B cell (primary cell): ENCODE measurements at regions not wholly inside any gene's neighbourhood (a gene's known extent, or its start where the extent isn't known, plus 50 kb on each side); places are given as distances from the start of the nearest gene placed in this dataset.

Experiments
- ATAC-seq: fragments of 200-7000 bp; cut with Tn5 transposase; one replicate; pipeline ENCODE4 v1.10.0; 2021; ENCODE audit warnings: low read depth, mild to moderate bottlenecking, moderate number of reproducible peaks, moderate library complexity
- CTCF ChIA-PET: fragments of 350-600 bp; sonication (Branson Sonifier 250); formaldehyde crosslinking; loops from one replicate; lab custom pipeline; 2021; ENCODE audit warnings: antibody characterized with exemption, inconsistent platforms; lab: Charles Lee
- POLR2A ChIA-PET: fragments of 350-600 bp; sonication (Branson Sonifier 250); formaldehyde crosslinking; loops from one replicate; lab custom pipeline; 2021; ENCODE audit warnings: antibody characterized with exemption; lab: Charles Lee
- DNase-seq: peaks from one replicate; pipeline ENCODE4 v3.0.0; 2013
- H2AFZ ChIP-seq: 2 replicates; pipeline ENCODE4 v1.6.1; 2012; ENCODE audit warnings: mild to moderate bottlenecking, low read depth, low read length; ENCODE audit not compliant: insufficient read depth, poor library complexity, severe bottlenecking
- H3K27ac ChIP-seq, 2 donors: 1 replicate in 1 of 2; 2 replicates in 1 of 2; pipeline ENCODE4 v1.5.1; 2012 to 2013; ENCODE audit warnings: low read length in 2 of 2, mild to moderate bottlenecking in 2 of 2, moderate library complexity in 1 of 2
- H3K27me3 ChIP-seq, 4 experiments: fragments of 200-600 bp in 1 of 4; sonication (generic) in 1 of 4; replicated peaks in 1 of 4; 1 replicate in 2 of 4; 2 replicates in 2 of 4; pipeline versions ENCODE4 v1.6.1 to v1.7.0; 2013 to 2016; ENCODE audit warnings: low read length in 3 of 4, mild to moderate bottlenecking in 2 of 4, mixed read lengths in 1 of 4, moderate library complexity in 1 of 4; ENCODE audit not compliant: insufficient read depth in 4 of 4, control insufficient read depth in 3 of 4; ENCODE audit errors: control extremely low read depth in 1 of 4
- H3K36me3 ChIP-seq, 2 experiments: replicated peaks in 1 of 2; 1 replicate in 1 of 2; 2 replicates in 1 of 2; pipeline versions ENCODE4 v1.6.1 to v1.7.1; 2013; ENCODE audit warnings: low read length in 1 of 2; ENCODE audit not compliant: insufficient read depth in 2 of 2, control insufficient read depth in 1 of 2; ENCODE audit errors: control extremely low read depth in 1 of 2, extremely low read depth in 1 of 2
- H3K4me1 ChIP-seq, 2 donors: fragments of 200-600 bp in 1 of 2; sonication (generic) in 1 of 2; 1 replicate in 1 of 2; 2 replicates in 1 of 2; pipeline versions ENCODE4 v1.5.1 to v1.6.1; 2013 to 2017; ENCODE audit warnings: low read length in 2 of 2; ENCODE audit not compliant: control insufficient read depth in 2 of 2, insufficient read depth in 2 of 2
- H3K4me2 ChIP-seq: replicated peaks from 2 replicates; pipeline ENCODE3; 2012; ENCODE audit warnings: mild to moderate bottlenecking, low read depth, low read length; ENCODE audit not compliant: poor library complexity, severe bottlenecking
- H3K4me3 ChIP-seq, 5 experiments: fragments of 200-600 bp in 1 of 5; sonication (generic) in 1 of 5; 1 replicate in 3 of 5; 2 replicates in 2 of 5; pipeline versions ENCODE4 v1.5.1 to v1.7.0; 2011 to 2016; ENCODE audit warnings: low read length in 4 of 5, mild to moderate bottlenecking in 4 of 5, low read depth in 2 of 5, control low read depth in 1 of 5, moderate library complexity in 1 of 5; ENCODE audit not compliant: insufficient read depth in 1 of 5; ENCODE audit errors: control extremely low read depth in 1 of 5, extremely low read depth in 1 of 5
- H3K79me2 ChIP-seq: fragments of 200-600 bp; sonication (generic); one replicate; pipeline ENCODE4 v1.6.0; 2016; ENCODE audit warnings: low read length; ENCODE audit not compliant: control insufficient read depth, insufficient read depth
- H3K9ac ChIP-seq: fragments of 200-600 bp; sonication (generic); 2 replicates; pipeline ENCODE4 v1.6.1; 2017; ENCODE audit warnings: mild to moderate bottlenecking, low read length, moderate library complexity
- H3K9me3 ChIP-seq, 3 donors: one replicate each; pipeline versions ENCODE4 v1.6.1 to v1.7.1; 2013; ENCODE audit warnings: low read length in 2 of 3; ENCODE audit not compliant: control insufficient read depth in 2 of 3, insufficient read depth in 1 of 3; ENCODE audit errors: control extremely low read depth in 1 of 3
- H4K20me1 ChIP-seq: 2 replicates; pipeline ENCODE4 v1.6.0; 2012; ENCODE audit warnings: mild to moderate bottlenecking, low read length; ENCODE audit not compliant: insufficient read depth, control insufficient read depth, poor library complexity, severe bottlenecking
- H3K27ac Mint-ChIP-seq: one replicate; pipeline ENCODE4 v1.8.0; 2021; ENCODE audit warnings: mixed read lengths
- H3K27me3 Mint-ChIP-seq: one replicate; pipeline ENCODE4 v1.8.0; 2021; ENCODE audit warnings: mixed read lengths
- H3K4me1 Mint-ChIP-seq: one replicate; pipeline ENCODE4 v1.8.0; 2021; ENCODE audit warnings: mixed read lengths
- H3K4me3 Mint-ChIP-seq: one replicate; pipeline ENCODE4 v1.8.0; 2021; ENCODE audit warnings: mixed read lengths
- H3K9me3 Mint-ChIP-seq: one replicate; pipeline ENCODE4 v1.8.0; 2022; ENCODE audit warnings: mixed read lengths; ENCODE audit not compliant: insufficient read depth
- EZH2 ChIP-seq: IDR thresholded peaks from 2 replicates; pipeline ENCODE4 v1.6.1; 2012; ENCODE audit warnings: borderline replicate concordance, low read depth, mild to moderate bottlenecking, moderate library complexity, low read length; ENCODE audit not compliant: insufficient read depth, poor library complexity, severe bottlenecking
- WGBS: methylation state at CpG from one replicate; pipeline ENCODE4 v1.1.5; 2013; ENCODE audit warnings: missing lambda C conversion rate; ENCODE audit not compliant: insufficient coverage; 5-methylcytosine and 5-hydroxymethylcytosine counted together
- intact Hi-C: fragments of 100-400 bp; cut with micrococcal nuclease; formaldehyde crosslinking; loops from one replicate; pipeline ENCODE4 v1.10.0; 2022
- TF ChIP-seq, protein P1 (sequence below): fragments of 200-600 bp; IDR thresholded peaks from one replicate; pipeline ENCODE4 v1.8.0; 2022; ENCODE audit warnings: antibody characterized with exemption, mild to moderate bottlenecking

- Histone ChIP-seq H2AFZ (no peak overlapping the region), H3K27ac (no peak overlapping the region), H3K27me3 (no peaks in the 10 kb centered on the region), H3K9me3 (no peaks in the 10 kb centered on the region), H3K79me2 (no peaks in the 10 kb centered on the region), H3K9ac (no peak overlapping the region), H3K4me1 (no peaks in the 10 kb centered on the region), H3K4me2 (no peak overlapping the region), H4K20me1 (no peaks in the 10 kb centered on the region), H3K4me3 (no peak overlapping the region), H3K36me3 (no peaks in the 10 kb centered on the region)
- intact Hi-C loops = no loop called here
- DNase-seq (no peak), ATAC-seq (no peak)
- no peaks in the 10 kb centered on the region for H3K4me1 Mint-ChIP-seq
- ChIA-PET CTCF (no interaction called here), POLR2A (no interaction called here)
- H3K4me3 Mint-ChIP-seq = no peak overlapping the region
- TF ChIP-seq, protein P1, sequence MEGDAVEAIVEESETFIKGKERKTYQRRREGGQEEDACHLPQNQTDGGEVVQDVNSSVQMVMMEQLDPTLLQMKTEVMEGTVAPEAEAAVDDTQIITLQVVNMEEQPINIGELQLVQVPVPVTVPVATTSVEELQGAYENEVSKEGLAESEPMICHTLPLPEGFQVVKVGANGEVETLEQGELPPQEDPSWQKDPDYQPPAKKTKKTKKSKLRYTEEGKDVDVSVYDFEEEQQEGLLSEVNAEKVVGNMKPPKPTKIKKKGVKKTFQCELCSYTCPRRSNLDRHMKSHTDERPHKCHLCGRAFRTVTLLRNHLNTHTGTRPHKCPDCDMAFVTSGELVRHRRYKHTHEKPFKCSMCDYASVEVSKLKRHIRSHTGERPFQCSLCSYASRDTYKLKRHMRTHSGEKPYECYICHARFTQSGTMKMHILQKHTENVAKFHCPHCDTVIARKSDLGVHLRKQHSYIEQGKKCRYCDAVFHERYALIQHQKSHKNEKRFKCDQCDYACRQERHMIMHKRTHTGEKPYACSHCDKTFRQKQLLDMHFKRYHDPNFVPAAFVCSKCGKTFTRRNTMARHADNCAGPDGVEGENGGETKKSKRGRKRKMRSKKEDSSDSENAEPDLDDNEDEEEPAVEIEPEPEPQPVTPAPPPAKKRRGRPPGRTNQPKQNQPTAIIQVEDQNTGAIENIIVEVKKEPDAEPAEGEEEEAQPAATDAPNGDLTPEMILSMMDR = no peak
- no peak for TF ChIP-seq EZH2
- WGBS = no CpG with 5 or more reads among the region's 2 CpGs
- no peaks in the 10 kb centered on the region for H3K27me3 Mint-ChIP-seq
- H3K27ac Mint-ChIP-seq = no peak overlapping the region
- H3K9me3 Mint-ChIP-seq = peaks cover 2% of the 10 kb centered on the region
Measured at GRCh38 chr16:6891496-6891895, 441.1 kb upstream of the RBFOX1 start.

- no peaks in the 10 kb centered on the region for H3K4me1 Mint-ChIP-seq
- Histone ChIP-seq H3K27me3 (no peaks in the 10 kb centered on the region), H3K4me2 (no peak overlapping the region), H3K9ac (no peak overlapping the region), H3K9me3 (no peaks in the 10 kb centered on the region), H4K20me1 (no peaks in the 10 kb centered on the region), H3K4me3 (no peak overlapping the region), H3K4me1 (no peaks in the 10 kb centered on the region), H3K27ac (no peak overlapping the region), H2AFZ (no peak overlapping the region), H3K36me3 (no peaks in the 10 kb centered on the region), H3K79me2 (no peaks in the 10 kb centered on the region)
- no peak for ATAC-seq
- POLR2A ChIA-PET = no interaction called here
- H3K27me3 Mint-ChIP-seq = no peaks in the 10 kb centered on the region
- H3K9me3 Mint-ChIP-seq = peaks cover 2% of the 10 kb centered on the region
- no peak overlapping the region for H3K4me3 Mint-ChIP-seq
- intact Hi-C loops = no loop called here
- CTCF ChIA-PET = no interaction called here
- WGBS = no CpG with 5 or more reads among the region's 2 CpGs
- no peak for TF ChIP-seq EZH2
- TF ChIP-seq, protein P1 = no peak
- DNase-seq = no peak
- no peak overlapping the region for H3K27ac Mint-ChIP-seq
Measured at GRCh38 chr16:6888531-6888930, 444.1 kb upstream of the RBFOX1 start.
